ENCODE measurements at regions not wholly inside any gene's neighbourhood (a gene's known extent, or its start where the extent isn't known, plus 50 kb on each side); places are given as distances from the start of the nearest gene placed in this dataset.
"Not testable (repeated sequence)": the region's sequence is repeated elsewhere in the genome, so short reads cannot be mapped to it uniquely, and the experiment has no call there.

- Histone ChIP-seq H3K27me3 (ENCODE audit: insufficient read depth, low read length) (no peaks in the 10 kb centered on the region), H3K4me2 (ENCODE audit: low read length) (no peak overlapping the region)
These were observed 268.1 kb downstream of the TAFA4 start for GRCh38 chr3:68664276-68664675.

GRCh38 chr3:68662176-68662575, 270.2 kb downstream of the TAFA4 start:
- no peaks in the 10 kb centered on the region for H3F3A ChIP-seq (ENCODE audit: insufficient read depth, low read length)
- H3K9me3 ChIP-seq (ENCODE audit: low read length) = no peaks in the 10 kb centered on the region
- no peaks in the 10 kb centered on the region for H4K20me1 ChIP-seq (ENCODE audit: insufficient read depth, low read length)
- no peak overlapping the region for H3K27ac ChIP-seq (ENCODE audit: low read depth, low read length, poor library complexity, severe bottlenecking)
- H3K9ac ChIP-seq (ENCODE audit: low read length) = no peak overlapping the region
- H3K9me2 ChIP-seq (ENCODE audit: low read depth, low read length) = no peaks in the 10 kb centered on the region
- no peak for TF ChIP-seq CTCF (IDR thresholded peaks at IDR 0.05; ENCODE audit: low read length)
- TF ChIP-seq EZH2 (IDR thresholded peaks at IDR 0.05; ENCODE audit: borderline replicate concordance, low read length) = no peak
- H3K79me2 ChIP-seq (ENCODE audit: insufficient read depth, low read length) = no peaks in the 10 kb centered on the region
- no peaks in the 10 kb centered on the region for H3K36me3 ChIP-seq (ENCODE audit: insufficient read depth, low read length)
- no peaks in the 10 kb centered on the region for H3K27me3 ChIP-seq (ENCODE audit: insufficient read depth, low read length)
- no peak overlapping the region for H3K4me3 ChIP-seq (ENCODE audit: low read depth, low read length, poor library complexity, severe bottlenecking)
- H3K4me2 ChIP-seq (ENCODE audit: low read length) = no peak overlapping the region
- H3K4me1 ChIP-seq (ENCODE audit: insufficient read depth, low read length, severe bottlenecking) = no peaks in the 10 kb centered on the region
- no peak overlapping the region for H2AFZ ChIP-seq (ENCODE audit: low read length)

More at GRCh38 chr3:68664276-68664675, 268.1 kb downstream of the TAFA4 start:
- Histone ChIP-seq H2AFZ (ENCODE audit: low read length) (no peak overlapping the region), H3K27ac (ENCODE audit: low read depth, low read length, poor library complexity, severe bottlenecking) (no peak overlapping the region), H3K36me3 (ENCODE audit: insufficient read depth, low read length) (no peaks in the 10 kb centered on the region), H3K9me3 (ENCODE audit: low read length) (no peaks in the 10 kb centered on the region), H3K9me2 (ENCODE audit: low read depth, low read length) (no peaks in the 10 kb centered on the region), H3F3A (ENCODE audit: insufficient read depth, low read length) (no peaks in the 10 kb centered on the region), H3K4me1 (ENCODE audit: insufficient read depth, low read length, severe bottlenecking) (no peaks in the 10 kb centered on the region), H4K20me1 (ENCODE audit: insufficient read depth, low read length) (no peaks in the 10 kb centered on the region), H3K9ac (ENCODE audit: low read length) (no peak overlapping the region), H3K79me2 (ENCODE audit: insufficient read depth, low read length) (no peaks in the 10 kb centered on the region), H3K4me3 (ENCODE audit: low read depth, low read length, poor library complexity, severe bottlenecking) (no peak overlapping the region)
- TF ChIP-seq EZH2 (IDR thresholded peaks at IDR 0.05; ENCODE audit: borderline replicate concordance, low read length) (no peak), CTCF (IDR thresholded peaks at IDR 0.05; ENCODE audit: low read length) (no peak)

- not testable (repeated sequence) for H3K27ac ChIP-seq (ENCODE audit: low read depth, low read length, poor library complexity, severe bottlenecking); H3F3A ChIP-seq (ENCODE audit: insufficient read depth, low read length); H4K20me1 ChIP-seq (ENCODE audit: insufficient read depth, low read length); H3K36me3 ChIP-seq (ENCODE audit: insufficient read depth, low read length); H3K79me2 ChIP-seq (ENCODE audit: insufficient read depth, low read length); H3K4me1 ChIP-seq (ENCODE audit: insufficient read depth, low read length, severe bottlenecking); H3K4me2 ChIP-seq (ENCODE audit: low read length); H3K27me3 ChIP-seq (ENCODE audit: insufficient read depth, low read length); H3K9me3 ChIP-seq (ENCODE audit: low read length); H2AFZ ChIP-seq (ENCODE audit: low read length); H3K4me3 ChIP-seq (ENCODE audit: low read depth, low read length, poor library complexity, severe bottlenecking); H3K9me2 ChIP-seq (ENCODE audit: low read depth, low read length); H3K9ac ChIP-seq (ENCODE audit: low read length)
These were observed 281.7 kb downstream of the TAFA4 start for GRCh38 chr3:68650657-68651056.

- Histone ChIP-seq H3K27me3 (ENCODE audit: insufficient read depth, low read length) (no peaks in the 10 kb centered on the region; the same call in 1 of the 2 replicates), H3K36me3 (ENCODE audit: insufficient read depth, low read length) (no peaks in the 10 kb centered on the region), H3K4me1 (ENCODE audit: insufficient read depth, low read length, severe bottlenecking) (no peaks in the 10 kb centered on the region), H4K20me1 (ENCODE audit: insufficient read depth, low read length) (no peaks in the 10 kb centered on the region), H3K9me2 (ENCODE audit: low read depth, low read length) (no peaks in the 10 kb centered on the region), H3K9ac (ENCODE audit: low read length) (no peak overlapping the region), H3K27ac (ENCODE audit: low read depth, low read length, poor library complexity, severe bottlenecking) (no peak overlapping the region), H3K4me3 (ENCODE audit: low read depth, low read length, poor library complexity, severe bottlenecking) (no peak overlapping the region), H3K79me2 (ENCODE audit: insufficient read depth, low read length) (no peaks in the 10 kb centered on the region), H3F3A (ENCODE audit: insufficient read depth, low read length) (no peaks in the 10 kb centered on the region), H2AFZ (ENCODE audit: low read length) (no peak overlapping the region), H3K9me3 (ENCODE audit: low read length) (no peaks in the 10 kb centered on the region), H3K4me2 (ENCODE audit: low read length) (no peak overlapping the region)
- TF ChIP-seq CTCF (IDR thresholded peaks at IDR 0.05; ENCODE audit: low read length) (no peak), EZH2 (IDR thresholded peaks at IDR 0.05; ENCODE audit: borderline replicate concordance, low read length) (no peak)
These were observed 283.9 kb downstream of the TAFA4 start for GRCh38 chr3:68648494-68648893.

Measured in OCI-LY1 (cell line).